Osteoblast (primary cell): ENCODE measurements at regions not wholly inside any gene's neighbourhood (a gene's known extent, or its start where the extent isn't known, plus 50 kb on each side); places are given as distances from the start of the nearest gene placed in this dataset.
A peak's percentile ranks its signal among the peaks of the same experiment; 100 is the strongest.
"Not testable (repeated sequence)": the region's sequence is repeated elsewhere in the genome, so short reads cannot be mapped to it uniquely, and the experiment has no call there.

Source experiments
- DNase-seq: peaks from one replicate; pipeline ENCODE4 v3.0.0; 2011; ENCODE audit warnings: low spot score, mixed read lengths; ENCODE audit not compliant: insufficient read length; ENCODE audit errors: missing footprints
- H2AFZ ChIP-seq: 2 replicates; pipeline ENCODE4 v1.6.0; 2011; ENCODE audit warnings: mild to moderate bottlenecking, low read length
- H3K27ac ChIP-seq: 2 replicates; pipeline ENCODE4 v1.5.1; 2011; ENCODE audit warnings: mild to moderate bottlenecking, low read depth, low read length, moderate library complexity
- H3K27me3 ChIP-seq: 2 replicates; pipeline ENCODE4 v1.6.0; 2012; ENCODE audit warnings: mild to moderate bottlenecking, control low read depth, inconsistent platforms, low read length, moderate library complexity; ENCODE audit not compliant: insufficient read depth
- H3K36me3 ChIP-seq: 2 replicates; pipeline ENCODE4 v1.5.1; 2011; ENCODE audit warnings: mild to moderate bottlenecking, low read length, control low read depth, moderate library complexity; ENCODE audit not compliant: insufficient read depth
- H3K4me1 ChIP-seq: 2 replicates; pipeline ENCODE4 v1.5.1; 2011; ENCODE audit warnings: mild to moderate bottlenecking, low read length, control low read depth, moderate library complexity; ENCODE audit not compliant: insufficient read depth
- H3K4me2 ChIP-seq: 2 replicates; pipeline ENCODE4 v1.6.0; 2011; ENCODE audit warnings: mild to moderate bottlenecking, low read length; ENCODE audit not compliant: insufficient read depth
- H3K4me3 ChIP-seq: fragments of 200-600 bp; sonication (generic); 3 replicates; pipeline ENCODE4 v1.5.1; 2012; ENCODE audit warnings: mild to moderate bottlenecking, low read length, inconsistent platforms; ENCODE audit not compliant: insufficient read depth
- H3K79me2 ChIP-seq: 2 replicates; pipeline ENCODE4 v1.6.0; 2012; ENCODE audit warnings: mild to moderate bottlenecking, low read length, control low read depth, inconsistent platforms; ENCODE audit not compliant: insufficient read depth
- H3K9me3 ChIP-seq: 2 replicates; pipeline ENCODE4 v1.5.1; 2011; ENCODE audit warnings: low read depth, low read length, control low read depth
- H4K20me1 ChIP-seq: 2 replicates; pipeline ENCODE4 v1.6.0; 2012; ENCODE audit warnings: mild to moderate bottlenecking, low read length, control low read depth; ENCODE audit not compliant: insufficient read depth
- TF ChIP-seq, protein P1 (sequence below): IDR thresholded peaks from 2 replicates; pipeline ENCODE4 v1.5.1; 2011; ENCODE audit warnings: mild to moderate bottlenecking, low read depth, low read length, moderate library complexity; ENCODE audit errors: extremely low read depth

DNA sequence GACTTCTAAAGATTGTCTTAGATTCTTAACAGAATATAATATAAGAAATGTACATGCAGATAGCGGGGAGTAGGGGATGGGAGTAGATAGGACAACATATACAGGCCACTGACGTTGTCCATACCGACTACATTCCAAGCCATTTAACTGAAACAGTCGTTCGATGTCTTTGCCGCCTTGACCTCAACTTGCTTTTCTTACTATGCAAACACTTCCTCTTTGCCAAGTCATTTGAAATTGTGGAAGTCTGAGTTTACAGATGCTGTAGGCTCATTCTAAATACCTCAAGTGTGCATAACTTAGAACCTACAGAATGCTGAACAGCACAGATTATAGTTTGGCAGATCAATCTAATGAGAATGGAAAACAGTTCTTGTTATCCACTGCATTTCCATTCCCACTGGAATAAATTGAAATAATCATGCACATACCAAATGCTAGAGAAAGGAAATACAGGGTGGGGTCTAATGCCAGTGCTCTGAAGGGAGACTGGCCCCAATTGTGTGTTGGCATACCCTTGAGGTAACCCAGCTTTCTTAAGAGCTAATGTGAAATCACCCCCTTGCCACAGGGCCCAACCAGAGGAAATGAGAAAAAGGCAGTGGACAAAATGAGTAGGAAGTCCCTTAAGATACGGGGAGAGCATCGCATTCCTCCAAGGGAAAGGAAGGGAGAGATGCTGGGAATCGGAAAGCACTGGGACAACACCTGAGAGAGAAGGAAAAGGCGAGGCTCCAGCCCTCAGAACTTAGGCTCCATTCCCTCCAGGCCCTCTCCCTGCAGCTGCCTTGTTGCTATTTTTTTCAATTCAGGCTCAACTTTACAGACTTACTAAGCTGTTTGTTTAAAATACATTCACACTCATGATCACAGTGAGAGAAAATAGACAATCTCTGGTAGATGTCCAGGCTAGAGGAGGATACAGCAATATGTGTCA is 380.9 kb upstream of the TMTC1 start:
- peak; percentile 72 for DNase-seq
- Histone ChIP-seq H3K27me3 (peaks cover 18% of the 10 kb centered on the region), H2AFZ (no peak overlapping the region), H3K79me2 (no peaks in the 10 kb centered on the region), H3K4me2 (no peak overlapping the region), H4K20me1 (no peaks in the 10 kb centered on the region), H3K4me1 (peaks cover 5% of the 10 kb centered on the region), H3K36me3 (no peaks in the 10 kb centered on the region), H3K9me3 (no peaks in the 10 kb centered on the region), H3K27ac (no peak overlapping the region), H3K4me3 (no peak overlapping the region)
- TF ChIP-seq, protein P1, sequence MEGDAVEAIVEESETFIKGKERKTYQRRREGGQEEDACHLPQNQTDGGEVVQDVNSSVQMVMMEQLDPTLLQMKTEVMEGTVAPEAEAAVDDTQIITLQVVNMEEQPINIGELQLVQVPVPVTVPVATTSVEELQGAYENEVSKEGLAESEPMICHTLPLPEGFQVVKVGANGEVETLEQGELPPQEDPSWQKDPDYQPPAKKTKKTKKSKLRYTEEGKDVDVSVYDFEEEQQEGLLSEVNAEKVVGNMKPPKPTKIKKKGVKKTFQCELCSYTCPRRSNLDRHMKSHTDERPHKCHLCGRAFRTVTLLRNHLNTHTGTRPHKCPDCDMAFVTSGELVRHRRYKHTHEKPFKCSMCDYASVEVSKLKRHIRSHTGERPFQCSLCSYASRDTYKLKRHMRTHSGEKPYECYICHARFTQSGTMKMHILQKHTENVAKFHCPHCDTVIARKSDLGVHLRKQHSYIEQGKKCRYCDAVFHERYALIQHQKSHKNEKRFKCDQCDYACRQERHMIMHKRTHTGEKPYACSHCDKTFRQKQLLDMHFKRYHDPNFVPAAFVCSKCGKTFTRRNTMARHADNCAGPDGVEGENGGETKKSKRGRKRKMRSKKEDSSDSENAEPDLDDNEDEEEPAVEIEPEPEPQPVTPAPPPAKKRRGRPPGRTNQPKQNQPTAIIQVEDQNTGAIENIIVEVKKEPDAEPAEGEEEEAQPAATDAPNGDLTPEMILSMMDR: no peak

DNA sequence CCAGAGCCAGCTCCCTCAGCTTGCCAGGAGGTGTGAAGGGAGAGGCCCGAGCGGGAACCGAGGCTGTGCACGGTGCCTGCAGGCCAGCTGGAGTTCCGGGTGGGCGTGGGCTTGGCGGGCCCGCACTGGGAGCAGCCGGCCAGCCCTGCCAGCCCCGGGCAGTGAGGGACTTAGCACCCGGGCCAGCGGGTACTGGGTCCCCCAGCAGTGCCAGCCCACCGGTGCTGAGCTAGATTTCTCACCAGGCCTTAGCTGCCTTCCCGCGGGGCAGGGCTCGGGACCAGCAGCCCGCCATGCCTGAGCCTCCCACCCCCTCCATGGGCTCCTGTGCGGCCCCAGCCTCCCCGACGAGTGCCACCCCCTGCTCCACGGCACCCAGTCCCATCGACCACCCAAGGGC is 373.1 kb upstream of the TMTC1 start:
- DNase-seq, H3K4me2 ChIP-seq, H3K36me3 ChIP-seq, H2AFZ ChIP-seq, H3K27me3 ChIP-seq, H3K4me3 ChIP-seq, H3K79me2 ChIP-seq, H3K9me3 ChIP-seq, H4K20me1 ChIP-seq, H3K27ac ChIP-seq: not testable (repeated sequence)
- peaks cover 12% of the 10 kb centered on the region for H3K4me1 ChIP-seq

DNA sequence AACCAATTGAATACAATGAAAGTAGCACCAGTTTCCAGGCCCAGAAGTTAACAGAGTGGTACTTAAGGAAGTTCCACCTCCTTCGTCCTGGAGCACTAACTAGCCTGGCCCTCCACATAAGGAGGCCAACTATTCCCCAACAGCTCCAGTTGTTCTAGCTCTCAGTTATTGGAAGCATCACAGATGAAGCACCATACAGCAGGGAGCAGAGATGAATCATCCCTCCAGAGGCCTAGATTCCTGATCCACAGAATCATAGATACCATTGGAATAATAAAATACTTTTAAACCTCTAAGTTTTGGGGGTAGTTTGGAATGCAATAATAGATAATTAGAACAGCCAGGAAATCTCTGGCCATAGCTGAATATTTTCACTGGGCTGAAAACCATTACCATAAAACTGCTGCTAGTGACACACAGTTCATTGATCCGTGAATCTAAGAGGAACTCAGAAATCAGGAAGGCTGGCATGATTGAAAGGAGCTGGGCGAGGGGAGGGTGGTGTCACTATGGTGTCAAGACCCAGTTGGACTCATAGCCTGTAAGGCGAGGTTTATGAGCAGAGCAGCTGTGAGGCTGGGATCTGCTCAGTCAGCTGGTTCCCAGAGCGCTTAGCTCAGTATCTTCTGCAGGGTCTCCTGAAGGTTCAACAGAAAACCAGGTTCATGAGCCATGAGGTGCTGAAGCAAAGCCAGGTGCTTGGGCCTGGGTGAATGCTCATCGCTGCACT is 371.4 kb upstream of the TMTC1 start:
- Histone ChIP-seq H3K79me2 (no peaks in the 10 kb centered on the region), H4K20me1 (no peaks in the 10 kb centered on the region), H3K36me3 (no peaks in the 10 kb centered on the region), H2AFZ (peak overlapping the region; percentile 73), H3K4me1 (peaks cover 12% of the 10 kb centered on the region), H3K9me3 (no peaks in the 10 kb centered on the region), H3K4me2 (peak overlapping the region; percentile 59), H3K27ac (peak overlapping the region; percentile 61), H3K27me3 (no peaks in the 10 kb centered on the region), H3K4me3 (no peak overlapping the region)
- TF ChIP-seq, protein P1: no peak
- peak; percentile 97 for DNase-seq

DNA sequence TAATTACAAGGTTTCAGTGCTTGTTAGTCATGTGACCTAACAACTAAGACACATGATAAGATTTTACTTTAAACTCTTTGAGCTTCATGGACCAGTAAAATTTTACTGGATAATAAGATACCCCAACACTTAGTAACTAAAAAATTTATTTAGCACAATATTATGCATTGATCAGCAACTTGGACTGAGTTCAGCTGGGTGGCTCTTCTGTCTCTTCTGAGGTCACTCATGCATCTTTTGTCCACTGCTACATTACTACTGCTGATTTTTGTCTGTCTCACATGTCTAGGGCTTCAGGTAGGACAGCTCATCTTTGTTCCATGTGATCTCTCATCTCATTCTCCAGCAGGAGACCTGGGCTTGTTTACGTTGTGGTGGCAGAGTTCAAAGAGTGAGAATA is 370.2 kb upstream of the TMTC1 start:
- no peaks in the 10 kb centered on the region for H3K9me3 ChIP-seq
- H3K4me3 ChIP-seq: no peak overlapping the region
- DNase-seq: no peak
- no peaks in the 10 kb centered on the region for H3K27me3 ChIP-seq
- TF ChIP-seq, protein P1: no peak
- peaks cover 12% of the 10 kb centered on the region for H3K4me1 ChIP-seq
- no peak overlapping the region for H3K4me2 ChIP-seq
- no peak overlapping the region for H3K27ac ChIP-seq
- H4K20me1 ChIP-seq: no peaks in the 10 kb centered on the region
- no peak overlapping the region for H2AFZ ChIP-seq
- no peaks in the 10 kb centered on the region for H3K36me3 ChIP-seq
- H3K79me2 ChIP-seq: no peaks in the 10 kb centered on the region
